ENCODE measurements at regions not wholly inside any gene's neighbourhood (a gene's known extent, or its start where the extent isn't known, plus 50 kb on each side); places are given as distances from the start of the nearest gene placed in this dataset.
A peak's percentile ranks its signal among the peaks of the same experiment; 100 is the strongest.
"Not testable (repeated sequence)": the region's sequence is repeated elsewhere in the genome, so short reads cannot be mapped to it uniquely, and the experiment has no call there.

DNA sequence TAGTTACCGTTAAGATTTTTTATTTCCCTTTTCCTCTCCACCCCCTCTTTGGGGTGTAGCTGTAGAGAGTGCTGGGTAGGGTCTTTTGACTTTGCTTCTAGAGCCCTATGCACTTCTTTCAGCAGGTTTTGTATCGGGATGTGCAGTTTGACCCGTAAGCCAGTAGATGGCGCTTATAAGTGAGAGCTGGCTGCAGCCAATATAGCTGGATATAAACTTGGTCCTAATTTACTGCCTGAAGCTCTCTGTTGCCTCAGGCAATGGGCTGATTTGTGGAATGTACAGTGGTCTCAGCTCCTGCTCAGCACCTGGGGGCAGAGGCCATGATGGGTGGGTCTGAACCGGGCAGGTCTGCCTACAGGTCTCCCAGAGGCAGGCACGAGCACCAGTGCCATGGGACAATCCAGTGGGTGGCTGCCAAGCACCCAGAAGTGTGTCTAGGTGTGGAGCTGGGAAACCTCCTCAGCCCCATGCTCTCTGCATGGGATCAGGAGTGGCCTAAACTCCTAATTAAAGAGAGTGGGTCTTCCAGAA, 146.5 kb downstream of the SPANXN1 start:
- Histone ChIP-seq H3K4me3 (ENCODE audit: low read depth, low read length) (no peak overlapping the region), H3K36me3 (ENCODE audit: control insufficient read depth, insufficient read depth, low read length) (no peaks in the 10 kb centered on the region), H3K27me3 (ENCODE audit: control insufficient read depth, insufficient read depth, low read length) (no peaks in the 10 kb centered on the region)
- no peak for DNase-seq (ENCODE audit: low read depth)
- TF ChIP-seq, protein P1, sequence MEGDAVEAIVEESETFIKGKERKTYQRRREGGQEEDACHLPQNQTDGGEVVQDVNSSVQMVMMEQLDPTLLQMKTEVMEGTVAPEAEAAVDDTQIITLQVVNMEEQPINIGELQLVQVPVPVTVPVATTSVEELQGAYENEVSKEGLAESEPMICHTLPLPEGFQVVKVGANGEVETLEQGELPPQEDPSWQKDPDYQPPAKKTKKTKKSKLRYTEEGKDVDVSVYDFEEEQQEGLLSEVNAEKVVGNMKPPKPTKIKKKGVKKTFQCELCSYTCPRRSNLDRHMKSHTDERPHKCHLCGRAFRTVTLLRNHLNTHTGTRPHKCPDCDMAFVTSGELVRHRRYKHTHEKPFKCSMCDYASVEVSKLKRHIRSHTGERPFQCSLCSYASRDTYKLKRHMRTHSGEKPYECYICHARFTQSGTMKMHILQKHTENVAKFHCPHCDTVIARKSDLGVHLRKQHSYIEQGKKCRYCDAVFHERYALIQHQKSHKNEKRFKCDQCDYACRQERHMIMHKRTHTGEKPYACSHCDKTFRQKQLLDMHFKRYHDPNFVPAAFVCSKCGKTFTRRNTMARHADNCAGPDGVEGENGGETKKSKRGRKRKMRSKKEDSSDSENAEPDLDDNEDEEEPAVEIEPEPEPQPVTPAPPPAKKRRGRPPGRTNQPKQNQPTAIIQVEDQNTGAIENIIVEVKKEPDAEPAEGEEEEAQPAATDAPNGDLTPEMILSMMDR (IDR thresholded peaks at IDR 0.05; ENCODE audit: insufficient read depth, low read length, poor library complexity, severe bottlenecking) = peak; percentile 17

DNA sequence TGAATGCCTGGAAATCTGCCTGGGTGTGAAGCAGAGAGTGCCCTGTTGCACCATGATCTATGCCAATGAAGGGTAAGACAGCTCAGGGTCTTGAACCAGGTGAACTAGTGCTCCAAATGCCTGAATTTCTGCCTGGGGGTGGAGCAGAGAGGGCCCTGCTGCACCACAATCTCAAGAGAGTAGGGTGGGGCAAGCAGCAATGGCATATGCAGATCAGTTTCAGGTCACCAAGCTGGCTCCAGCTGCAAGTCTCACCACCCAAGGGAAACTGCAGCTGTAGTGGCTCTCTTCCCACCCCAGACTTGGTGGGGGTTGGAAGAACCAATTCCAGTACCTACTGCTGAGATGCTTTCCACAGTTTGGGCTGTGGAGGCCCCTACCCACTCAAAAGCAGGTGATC, 147.0 kb downstream of the SPANXN1 start:
- H3K4me3 ChIP-seq (ENCODE audit: low read depth, low read length) = no peak overlapping the region
- no peak for DNase-seq (ENCODE audit: low read depth)
- H3K27me3 ChIP-seq (ENCODE audit: control insufficient read depth, insufficient read depth, low read length) = no peaks in the 10 kb centered on the region
- no peaks in the 10 kb centered on the region for H3K36me3 ChIP-seq (ENCODE audit: control insufficient read depth, insufficient read depth, low read length)
- TF ChIP-seq, protein P1 (IDR thresholded peaks at IDR 0.05; ENCODE audit: insufficient read depth, low read length, poor library complexity, severe bottlenecking) = no peak

DNA sequence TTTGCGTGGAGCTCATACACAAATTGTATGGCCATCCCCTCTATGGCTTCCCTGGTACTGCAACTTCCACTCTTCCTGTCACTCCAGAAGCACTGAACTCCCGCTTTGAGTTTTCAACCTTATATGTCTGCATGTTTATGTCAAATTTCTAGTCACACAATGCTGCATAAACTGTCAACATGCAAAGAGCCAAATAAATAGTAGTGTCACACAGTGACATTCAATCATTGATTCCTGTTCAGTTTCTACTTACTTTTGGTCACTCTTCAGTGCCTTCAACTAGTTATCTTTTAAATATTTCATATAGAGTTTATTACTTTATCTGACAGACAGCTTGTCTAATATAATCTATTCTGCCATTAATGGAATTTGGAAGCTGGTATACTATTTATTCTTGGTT, 149.3 kb downstream of the SPANXN1 start:
- H3K36me3 ChIP-seq (ENCODE audit: control insufficient read depth, insufficient read depth, low read length) = no peaks in the 10 kb centered on the region
- TF ChIP-seq, protein P1 (IDR thresholded peaks at IDR 0.05; ENCODE audit: insufficient read depth, low read length, poor library complexity, severe bottlenecking) = no peak
- no peaks in the 10 kb centered on the region for H3K27me3 ChIP-seq (ENCODE audit: control insufficient read depth, insufficient read depth, low read length)
- no peak for DNase-seq (ENCODE audit: low read depth)
- no peak overlapping the region for H3K4me3 ChIP-seq (ENCODE audit: low read depth, low read length)

DNA sequence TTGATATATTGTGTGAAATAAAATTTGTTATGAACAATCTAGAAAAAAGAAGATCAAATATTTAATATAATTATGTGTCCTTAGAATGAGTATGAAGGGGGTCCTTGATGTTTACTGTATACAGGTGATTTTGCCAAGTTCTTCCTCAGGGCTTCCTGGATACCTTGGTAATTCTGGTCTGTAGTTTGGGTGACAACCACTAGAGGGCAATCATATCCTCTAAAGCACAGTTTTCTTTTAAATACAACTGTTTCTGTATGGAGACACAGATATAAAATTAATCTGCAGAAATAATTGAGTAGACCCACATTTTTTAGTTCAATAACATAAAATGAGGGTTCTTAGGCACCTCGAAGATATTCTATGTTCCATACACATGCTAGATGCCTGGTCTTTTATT, 157.7 kb downstream of the SPANXN1 start:
- Histone ChIP-seq H3K4me3 (ENCODE audit: low read depth, low read length) (no peak overlapping the region), H3K36me3 (ENCODE audit: control insufficient read depth, insufficient read depth, low read length) (no peaks in the 10 kb centered on the region), H3K27me3 (ENCODE audit: control insufficient read depth, insufficient read depth, low read length) (no peaks in the 10 kb centered on the region)
- DNase-seq (ENCODE audit: low read depth) = no peak
- TF ChIP-seq, protein P1 (IDR thresholded peaks at IDR 0.05; ENCODE audit: insufficient read depth, low read length, poor library complexity, severe bottlenecking) = peak; percentile 66

DNA sequence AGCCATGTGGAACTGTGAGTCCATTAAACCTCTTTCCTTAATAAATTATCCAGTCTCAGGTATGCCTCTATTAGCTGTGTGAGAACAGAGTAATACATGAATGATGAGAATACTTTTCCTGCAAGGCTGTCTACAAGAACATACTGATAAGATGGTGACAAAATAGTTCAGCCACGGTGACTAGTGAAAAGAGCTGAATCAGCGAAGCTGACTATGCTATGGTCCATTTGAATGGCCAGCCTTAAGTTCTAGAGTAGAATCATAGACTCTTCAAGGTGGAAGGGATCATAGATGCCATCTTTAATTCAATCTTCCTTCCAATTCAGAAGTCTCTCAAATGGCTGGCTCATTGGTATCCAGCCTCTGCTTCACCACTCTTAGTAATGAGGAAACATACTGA, 163.3 kb downstream of the SPANXN1 start:
- TF ChIP-seq, protein P1 (IDR thresholded peaks at IDR 0.05; ENCODE audit: insufficient read depth, low read length, poor library complexity, severe bottlenecking) = no peak
- DNase-seq (ENCODE audit: low read depth) = no peak
- H3K36me3 ChIP-seq (ENCODE audit: control insufficient read depth, insufficient read depth, low read length) = no peaks in the 10 kb centered on the region
- no peak overlapping the region for H3K4me3 ChIP-seq (ENCODE audit: low read depth, low read length)
- no peaks in the 10 kb centered on the region for H3K27me3 ChIP-seq (ENCODE audit: control insufficient read depth, insufficient read depth, low read length)

DNA sequence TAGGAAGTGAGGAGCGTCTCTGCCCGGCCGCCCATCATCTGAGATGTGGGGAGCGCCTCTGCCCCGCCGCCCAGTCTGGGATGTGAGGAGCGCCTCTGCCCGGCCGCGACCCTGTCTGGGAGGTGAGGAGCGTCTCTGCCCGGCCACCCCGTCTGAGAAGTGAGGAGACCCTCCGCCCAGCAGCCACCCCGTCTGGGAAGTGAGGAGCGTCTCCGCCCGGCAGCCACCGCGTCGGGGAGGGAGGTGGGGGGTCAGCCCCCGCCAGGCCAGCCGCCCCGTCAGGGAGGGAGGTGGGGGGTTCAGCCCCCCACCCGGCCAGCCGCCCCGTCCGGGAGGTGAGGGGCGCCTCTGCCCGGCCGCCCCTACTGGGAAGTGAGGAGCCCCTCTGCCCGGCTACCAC, 188.9 kb downstream of the SPANXN1 start:
- H3K4me3 ChIP-seq (ENCODE audit: low read depth, low read length); H3K27me3 ChIP-seq (ENCODE audit: control insufficient read depth, insufficient read depth, low read length); H3K36me3 ChIP-seq (ENCODE audit: control insufficient read depth, insufficient read depth, low read length); DNase-seq (ENCODE audit: low read depth): not testable (repeated sequence)
